ENCODE measurements at regions not wholly inside any gene's neighbourhood (a gene's known extent, or its start where the extent isn't known, plus 50 kb on each side); places are given as distances from the start of the nearest gene placed in this dataset.

- DNase-seq (ENCODE audit: insufficient read length) (no peak), FAIRE-seq (no peak)
- no peak for TF ChIP-seq TAF1 (IDR thresholded peaks at IDR 0.05; ENCODE audit: borderline replicate concordance, low read depth, low read length)
- no peak for TF ChIP-seq POLR2AphosphoS5 (IDR thresholded peaks at IDR 0.05; ENCODE audit: low read depth, low read length)
- no peak for TF ChIP-seq POLR2A (IDR thresholded peaks at IDR 0.05; ENCODE audit: low read depth, low read length)
These were observed 1148.0 kb upstream of the CELF2 start for GRCh38 chr10:9869606-9870176.

- FAIRE-seq (no peak), DNase-seq (ENCODE audit: insufficient read length) (no peak)
- no peak for TF ChIP-seq POLR2A (IDR thresholded peaks at IDR 0.05; ENCODE audit: low read depth, low read length)
- TF ChIP-seq POLR2AphosphoS5 (IDR thresholded peaks at IDR 0.05; ENCODE audit: low read depth, low read length) = no peak
- TF ChIP-seq TAF1 (IDR thresholded peaks at IDR 0.05; ENCODE audit: borderline replicate concordance, low read depth, low read length) = no peak
These were observed 1142.3 kb upstream of the CELF2 start for GRCh38 chr10:9875353-9875752.

- TF ChIP-seq POLR2AphosphoS5 (IDR thresholded peaks at IDR 0.05; ENCODE audit: low read depth, low read length) (no peak), POLR2A (IDR thresholded peaks at IDR 0.05; ENCODE audit: low read depth, low read length) (no peak), TAF1 (IDR thresholded peaks at IDR 0.05; ENCODE audit: borderline replicate concordance, low read depth, low read length) (no peak)
- no peak for FAIRE-seq
- no peak for DNase-seq (ENCODE audit: insufficient read length)
These were observed 1139.7 kb upstream of the CELF2 start for GRCh38 chr10:9877978-9878377.

DNA sequence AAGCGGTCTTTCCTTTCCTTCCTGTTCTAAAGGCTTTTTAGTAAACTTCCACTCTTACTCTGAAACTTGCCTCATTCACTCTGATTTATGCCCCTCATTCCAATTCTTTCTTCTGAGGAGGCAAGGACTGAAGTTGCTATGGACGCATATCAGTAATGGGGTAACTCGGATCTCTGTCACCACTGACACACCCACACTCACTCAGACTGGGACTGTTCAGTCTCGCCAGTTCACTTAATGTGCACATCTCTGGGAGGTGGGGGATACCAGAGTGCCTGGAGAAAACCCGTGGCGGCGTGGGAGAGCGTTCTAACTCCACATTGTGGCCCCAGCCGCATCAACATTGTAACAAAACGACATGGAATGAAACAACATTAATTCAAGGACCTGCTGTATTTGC, 1139.3 kb upstream of the CELF2 start:
- TF ChIP-seq TAF1 (IDR thresholded peaks at IDR 0.05; ENCODE audit: borderline replicate concordance, low read depth, low read length) (no peak), POLR2AphosphoS5 (IDR thresholded peaks at IDR 0.05; ENCODE audit: low read depth, low read length) (no peak), POLR2A (IDR thresholded peaks at IDR 0.05; ENCODE audit: low read depth, low read length) (no peak)
- FAIRE-seq = no peak
- DNase-seq (ENCODE audit: insufficient read length) = no peak

- TF ChIP-seq POLR2A (IDR thresholded peaks at IDR 0.05; ENCODE audit: low read depth, low read length) (no peak), POLR2AphosphoS5 (IDR thresholded peaks at IDR 0.05; ENCODE audit: low read depth, low read length) (no peak), TAF1 (IDR thresholded peaks at IDR 0.05; ENCODE audit: borderline replicate concordance, low read depth, low read length) (no peak)
- DNase-seq (ENCODE audit: insufficient read length) (no peak), FAIRE-seq (no peak)
These were observed 1131.9 kb upstream of the CELF2 start for GRCh38 chr10:9885761-9886160.

DNA sequence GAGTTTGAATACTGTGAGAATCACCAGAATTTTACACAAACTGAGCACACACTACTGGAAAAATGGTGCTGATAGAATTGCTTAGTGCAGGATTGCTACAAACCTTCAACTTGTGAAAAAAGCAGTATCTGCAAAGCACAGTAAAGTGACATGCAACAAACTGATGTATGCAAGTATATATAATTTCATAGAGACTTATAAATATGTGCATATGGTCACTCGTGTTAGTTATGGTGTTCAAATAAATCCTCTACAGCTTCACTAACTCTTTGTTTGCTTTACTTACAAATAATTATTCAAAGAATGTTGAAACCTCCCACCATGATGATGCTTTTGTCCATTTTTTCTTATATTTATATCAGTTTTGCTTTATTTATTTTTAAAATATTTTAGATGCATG, 1130.9 kb upstream of the CELF2 start:
- TF ChIP-seq POLR2AphosphoS5 (IDR thresholded peaks at IDR 0.05; ENCODE audit: low read depth, low read length) (no peak), TAF1 (IDR thresholded peaks at IDR 0.05; ENCODE audit: borderline replicate concordance, low read depth, low read length) (no peak), POLR2A (IDR thresholded peaks at IDR 0.05; ENCODE audit: low read depth, low read length) (no peak)
- DNase-seq (ENCODE audit: insufficient read length) (no peak), FAIRE-seq (no peak)

DNA sequence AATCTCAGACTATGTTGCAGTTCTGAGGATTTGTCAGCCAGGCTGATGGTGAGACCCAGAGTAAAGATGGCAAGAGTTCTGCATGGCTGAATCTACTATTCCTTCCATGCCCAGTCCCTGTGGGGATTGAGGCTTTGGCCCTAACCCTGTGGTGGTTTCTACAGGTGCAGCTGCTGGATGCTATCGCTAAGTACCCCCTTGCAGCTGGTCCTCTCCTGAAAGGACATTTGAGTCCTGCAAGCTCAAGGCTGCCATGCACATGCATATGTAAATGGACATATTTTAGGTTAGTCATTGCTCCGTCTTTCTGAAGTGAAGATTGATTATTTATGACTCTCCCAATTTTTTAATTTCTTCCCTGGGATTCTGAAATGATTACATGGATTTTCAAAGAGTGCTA, 1122.2 kb upstream of the CELF2 start:
- FAIRE-seq (no peak), DNase-seq (ENCODE audit: insufficient read length) (no peak)
- TF ChIP-seq TAF1 (IDR thresholded peaks at IDR 0.05; ENCODE audit: borderline replicate concordance, low read depth, low read length) (no peak), POLR2A (IDR thresholded peaks at IDR 0.05; ENCODE audit: low read depth, low read length) (no peak), POLR2AphosphoS5 (IDR thresholded peaks at IDR 0.05; ENCODE audit: low read depth, low read length) (no peak)

- FAIRE-seq (no peak), DNase-seq (ENCODE audit: insufficient read length) (no peak)
- TF ChIP-seq POLR2A (IDR thresholded peaks at IDR 0.05; ENCODE audit: low read depth, low read length) (no peak), TAF1 (IDR thresholded peaks at IDR 0.05; ENCODE audit: borderline replicate concordance, low read depth, low read length) (no peak), POLR2AphosphoS5 (IDR thresholded peaks at IDR 0.05; ENCODE audit: low read depth, low read length) (no peak)
These were observed 1121.7 kb upstream of the CELF2 start for GRCh38 chr10:9895981-9896380.

GRCh38 chr10:9898633-9899395, 1118.9 kb upstream of the CELF2 start:
- FAIRE-seq = no peak

GRCh38 chr10:9900751-9901150, 1116.9 kb upstream of the CELF2 start:
- FAIRE-seq = no peak
- no peak for DNase-seq (ENCODE audit: insufficient read length)
- no peak for TF ChIP-seq POLR2A (IDR thresholded peaks at IDR 0.05; ENCODE audit: low read depth, low read length)
- no peak for TF ChIP-seq TAF1 (IDR thresholded peaks at IDR 0.05; ENCODE audit: borderline replicate concordance, low read depth, low read length)
- no peak for TF ChIP-seq POLR2AphosphoS5 (IDR thresholded peaks at IDR 0.05; ENCODE audit: low read depth, low read length)

More at GRCh38 chr10:9898633-9899395, 1118.9 kb upstream of the CELF2 start:
- no peak for TF ChIP-seq POLR2AphosphoS5 (IDR thresholded peaks at IDR 0.05; ENCODE audit: low read depth, low read length)
- TF ChIP-seq TAF1 (IDR thresholded peaks at IDR 0.05; ENCODE audit: borderline replicate concordance, low read depth, low read length) = no peak
- no peak for TF ChIP-seq POLR2A (IDR thresholded peaks at IDR 0.05; ENCODE audit: low read depth, low read length)
- no peak for DNase-seq (ENCODE audit: insufficient read length)

DNA sequence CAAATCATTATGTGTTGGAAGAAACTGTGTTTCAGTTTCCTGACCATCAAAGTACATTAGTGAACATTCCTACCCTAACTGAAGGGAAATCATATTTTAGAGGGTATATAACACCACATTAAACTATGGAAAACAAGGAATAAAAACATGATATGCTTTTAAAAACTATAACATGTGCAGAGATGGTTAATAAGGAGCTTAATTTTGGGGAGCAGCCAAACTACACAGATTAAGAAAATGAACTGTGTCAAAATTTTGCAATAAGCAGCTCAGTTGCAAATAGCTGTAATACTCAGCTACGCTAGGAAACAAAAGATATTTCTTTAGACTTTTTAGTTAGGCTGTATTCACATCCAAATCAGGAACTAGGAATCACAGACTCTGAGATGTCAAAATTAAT, 1115.7 kb upstream of the CELF2 start:
- FAIRE-seq (no peak), DNase-seq (ENCODE audit: insufficient read length) (no peak)
- TF ChIP-seq POLR2AphosphoS5 (IDR thresholded peaks at IDR 0.05; ENCODE audit: low read depth, low read length) = no peak
- no peak for TF ChIP-seq TAF1 (IDR thresholded peaks at IDR 0.05; ENCODE audit: borderline replicate concordance, low read depth, low read length)
- TF ChIP-seq POLR2A (IDR thresholded peaks at IDR 0.05; ENCODE audit: low read depth, low read length) = no peak

DNA sequence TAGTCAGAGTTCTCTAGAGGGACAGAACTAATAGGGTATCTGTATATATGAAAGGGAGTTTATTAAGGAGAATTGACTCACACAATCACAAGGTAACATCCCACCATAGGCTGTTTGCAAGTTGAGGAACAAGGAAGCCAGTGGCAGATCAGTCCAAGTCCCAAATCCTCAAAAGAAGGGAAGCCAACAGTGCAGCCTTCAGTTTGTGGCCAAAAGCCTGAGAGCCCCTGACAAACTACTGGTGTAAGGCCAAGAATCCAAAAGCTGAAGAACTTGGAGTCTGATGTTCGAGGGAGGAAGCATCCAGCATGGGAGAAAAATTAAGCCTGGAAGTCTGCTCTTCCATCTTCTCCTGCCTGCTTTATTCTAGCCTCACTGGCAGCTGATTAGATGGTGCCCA, 1107.2 kb upstream of the CELF2 start:
- FAIRE-seq = no peak
- DNase-seq (ENCODE audit: insufficient read length) = no peak
- TF ChIP-seq POLR2A (IDR thresholded peaks at IDR 0.05; ENCODE audit: low read depth, low read length) (no peak), TAF1 (IDR thresholded peaks at IDR 0.05; ENCODE audit: borderline replicate concordance, low read depth, low read length) (no peak), POLR2AphosphoS5 (IDR thresholded peaks at IDR 0.05; ENCODE audit: low read depth, low read length) (no peak)
